BE2C (cell line): ENCODE measurements at regions not wholly inside any gene's neighbourhood (a gene's known extent, or its start where the extent isn't known, plus 50 kb on each side); places are given as distances from the start of the nearest gene placed in this dataset.

Experiments
- DNase-seq: peaks from one replicate; pipeline ENCODE4 v3.0.0-alpha.2; 2020
- H3K27me3 ChIP-seq: fragments of 250-450 bp; sonication (Bioruptor Pico); 2 replicates; pipeline ENCODE4 v1.5.1; 2020; ENCODE audit warnings: mild to moderate bottlenecking
- H3K36me3 ChIP-seq: fragments of 250-450 bp; sonication (Bioruptor Pico); 2 replicates; pipeline ENCODE4 v1.5.1; 2020; ENCODE audit warnings: mild to moderate bottlenecking
- H3K4me1 ChIP-seq: fragments of 250-450 bp; sonication (Bioruptor Pico); 2 replicates; pipeline ENCODE4 v1.5.1; 2020
- H3K4me3 ChIP-seq: 2 replicates; pipeline ENCODE4 v1.5.1; 2011; ENCODE audit warnings: low read depth, low read length
- H3K9me3 ChIP-seq: fragments of 250-450 bp; sonication (Bioruptor Pico); 2 replicates; pipeline ENCODE4 v1.5.1; 2020
- CTCF ChIP-seq: IDR thresholded peaks from 2 replicates; pipeline ENCODE4 v1.5.1; 2012; ENCODE audit warnings: mild to moderate bottlenecking, low read depth, low read length

DNA sequence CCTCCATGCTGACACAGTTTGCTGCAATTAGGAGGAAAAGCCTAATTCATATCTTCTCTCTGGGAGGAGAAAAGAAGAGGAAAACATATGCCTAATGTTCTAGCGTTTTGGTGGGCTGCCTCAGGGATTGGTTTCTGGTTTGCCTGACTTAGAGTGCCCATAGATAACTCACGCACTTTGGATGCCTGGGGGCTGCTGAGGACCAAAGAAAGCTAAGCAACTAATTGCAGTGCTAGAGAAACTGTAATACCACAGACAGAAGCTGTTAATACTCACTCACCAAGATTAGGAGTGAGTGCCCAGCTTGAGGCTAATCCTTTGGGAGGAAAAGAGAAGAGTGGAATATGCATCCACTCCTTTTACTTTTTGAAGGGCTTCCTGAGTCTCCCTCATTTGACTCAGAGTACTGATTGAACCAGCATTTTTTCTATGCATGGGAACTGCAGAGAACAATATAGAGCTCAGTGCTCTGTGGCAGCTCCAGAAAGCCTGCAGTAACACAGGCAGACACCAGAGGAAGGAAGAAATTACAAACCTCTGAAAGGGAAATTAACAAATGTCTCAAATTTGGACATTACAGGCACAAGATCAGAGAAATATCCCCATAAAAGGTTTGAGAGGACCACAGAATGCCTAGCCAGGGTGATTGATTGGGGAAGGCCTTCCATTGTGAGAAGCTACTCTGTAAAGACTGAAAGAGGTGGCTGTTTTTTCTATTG lies 666.4 kb downstream of the OLFM4 start:
- Histone ChIP-seq H3K4me3 (no peak overlapping the region), H3K4me1 (no peaks in the 10 kb centered on the region), H3K27me3 (no peaks in the 10 kb centered on the region), H3K36me3 (no peaks in the 10 kb centered on the region), H3K9me3 (no peaks in the 10 kb centered on the region)
- DNase-seq, result no peak
- TF ChIP-seq CTCF, result no peak

- Histone ChIP-seq H3K4me1 (no peaks in the 10 kb centered on the region), H3K9me3 (no peaks in the 10 kb centered on the region), H3K27me3 (no peaks in the 10 kb centered on the region), H3K36me3 (no peaks in the 10 kb centered on the region), H3K4me3 (no peak overlapping the region)
- TF ChIP-seq CTCF, result no peak
- no peak for DNase-seq
Measured at GRCh38 chr13:53703371-53704080, 674.9 kb downstream of the OLFM4 start.

DNA sequence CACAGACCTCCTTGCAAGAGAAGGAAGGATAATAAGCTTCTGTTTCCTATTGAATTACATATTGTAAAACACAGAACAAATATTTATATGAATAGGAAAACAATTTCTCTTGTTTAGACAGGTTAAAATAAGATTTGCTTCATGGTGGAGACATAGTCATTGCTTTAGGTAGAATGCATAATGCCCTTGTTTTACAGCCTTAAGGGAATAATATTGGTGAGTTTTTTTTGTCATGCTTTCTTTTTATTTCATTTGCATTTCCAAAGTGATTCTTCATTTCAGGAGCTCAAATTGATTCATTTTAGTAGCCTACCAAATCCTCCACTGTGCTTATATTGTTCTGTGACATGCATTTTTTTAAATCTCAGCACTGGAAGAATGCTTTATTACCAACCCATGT lies 690.7 kb downstream of the OLFM4 start:
- Histone ChIP-seq H3K9me3 (no peaks in the 10 kb centered on the region; the same call in 1 of the 2 replicates), H3K4me3 (no peak overlapping the region), H3K27me3 (no peaks in the 10 kb centered on the region), H3K36me3 (no peaks in the 10 kb centered on the region), H3K4me1 (no peaks in the 10 kb centered on the region)
- no peak for DNase-seq
- no peak for TF ChIP-seq CTCF

GRCh38 chr13:53732664-53733063 lies 704.1 kb downstream of the OLFM4 start:
- no peaks in the 10 kb centered on the region for H3K9me3 ChIP-seq
- no peaks in the 10 kb centered on the region for H3K27me3 ChIP-seq
- H3K4me1 ChIP-seq, result no peaks in the 10 kb centered on the region
- no peaks in the 10 kb centered on the region for H3K36me3 ChIP-seq
- H3K4me3 ChIP-seq, result no peak overlapping the region
- TF ChIP-seq CTCF, result no peak
- no peak for DNase-seq

DNA sequence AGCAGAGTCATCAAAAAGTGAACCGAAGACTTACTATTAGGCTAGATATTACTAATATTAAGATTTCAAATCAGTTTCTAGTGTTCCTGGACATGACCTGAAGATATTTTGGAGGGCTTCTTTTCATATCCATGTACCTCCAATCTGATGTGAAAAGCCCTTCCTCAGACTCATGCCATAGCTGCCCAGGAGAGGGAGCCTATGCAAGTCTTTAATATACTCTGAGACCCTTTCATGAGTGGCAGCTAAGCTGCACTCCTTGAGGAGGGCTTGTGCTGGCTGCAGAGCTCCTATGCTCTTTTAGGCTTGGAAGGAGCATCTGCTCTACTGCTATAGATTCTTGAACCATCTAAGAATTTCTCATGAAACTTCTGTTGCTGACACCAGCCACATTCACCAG lies 715.3 kb downstream of the OLFM4 start:
- no peaks in the 10 kb centered on the region for H3K9me3 ChIP-seq

More for the DNA sequence above, 715.3 kb downstream of the OLFM4 start:
- no peak overlapping the region for H3K4me3 ChIP-seq
- H3K27me3 ChIP-seq, result no peaks in the 10 kb centered on the region
- no peak for DNase-seq
- H3K36me3 ChIP-seq, result no peaks in the 10 kb centered on the region
- H3K4me1 ChIP-seq, result no peaks in the 10 kb centered on the region
- TF ChIP-seq CTCF, result no peak
